Effector CD4-positive, alpha-beta T cell (primary cell): ENCODE measurements at regions not wholly inside any gene's neighbourhood (a gene's known extent, or its start where the extent isn't known, plus 50 kb on each side); places are given as distances from the start of the nearest gene placed in this dataset.

Source experiments
- DNase-seq: peaks from one replicate; pipeline ENCODE4 v3.0.0-alpha.2; 2020

DNA sequence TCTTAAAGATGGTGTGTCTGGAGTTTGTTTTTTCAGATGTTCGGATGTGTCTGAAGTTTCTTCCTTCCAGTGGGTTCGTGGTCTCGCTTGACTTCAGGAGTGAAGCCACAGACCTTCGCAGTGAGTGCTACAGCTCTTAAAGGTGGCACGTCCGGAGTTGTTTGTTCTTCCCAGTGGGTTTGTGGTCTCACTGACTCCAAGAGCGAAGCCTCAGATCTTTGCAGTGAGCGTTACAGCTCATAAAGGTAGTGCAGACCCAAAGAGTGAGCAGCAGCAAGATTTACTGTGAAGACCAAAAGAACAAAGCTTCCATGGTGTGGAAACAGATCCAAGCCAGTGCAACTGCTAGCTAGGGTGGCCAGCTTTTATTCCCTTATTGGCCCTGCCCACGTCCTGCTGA lies 1430.4 kb upstream of the B3GALT2 start:
- DNase-seq, result no peak

DNA sequence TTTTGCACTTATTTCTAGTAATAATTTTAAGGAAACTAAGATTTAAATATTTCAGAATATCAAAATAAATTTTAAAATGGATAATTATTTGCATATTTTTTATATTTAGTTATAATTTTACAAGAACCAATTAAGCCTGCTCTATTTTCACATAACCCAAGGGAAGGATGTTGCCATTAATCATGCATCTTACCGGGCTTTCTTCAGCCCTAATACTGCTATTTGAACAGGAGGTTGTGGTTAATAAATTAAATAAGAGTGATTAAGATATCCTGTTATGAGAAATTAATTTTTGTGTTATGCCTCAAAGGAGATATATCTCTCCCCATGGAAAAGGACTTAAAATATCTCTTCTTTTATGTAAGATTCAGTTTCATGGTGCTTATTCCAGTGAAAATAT lies 1415.8 kb upstream of the B3GALT2 start:
- no peak for DNase-seq

- no peak for DNase-seq
These were observed 1414.3 kb upstream of the B3GALT2 start for GRCh38 chr1:194600716-194601115.

GRCh38 chr1:194598098-194598497 lies 1411.7 kb upstream of the B3GALT2 start:
- DNase-seq, result no peak

- no peak for DNase-seq
These were observed 1399.9 kb upstream of the B3GALT2 start for GRCh38 chr1:194586302-194586701.

DNA sequence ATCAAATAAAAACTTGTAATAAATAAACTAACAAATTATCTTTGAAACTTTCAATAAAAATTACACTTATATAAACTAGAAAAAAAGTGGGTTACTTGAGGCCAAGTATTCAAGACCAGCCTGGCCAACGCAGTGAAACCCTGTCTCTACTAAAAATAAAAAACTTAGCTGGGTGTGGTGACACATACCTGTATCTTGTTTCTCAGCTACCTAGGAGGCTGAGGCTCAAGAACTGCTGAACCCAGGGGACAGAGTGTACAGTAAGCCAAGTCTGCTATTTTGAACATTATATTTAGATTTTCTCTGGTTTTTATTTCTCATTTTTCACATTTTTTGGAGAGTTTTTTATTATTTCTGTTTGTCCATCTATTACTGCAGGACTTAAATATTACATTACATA lies 1397.6 kb upstream of the B3GALT2 start:
- no peak for DNase-seq

- no peak for DNase-seq
These were observed 1384.1 kb upstream of the B3GALT2 start for GRCh38 chr1:194570476-194570875.

GRCh38 chr1:194568610-194569009 lies 1382.2 kb upstream of the B3GALT2 start:
- DNase-seq, result no peak

- no peak for DNase-seq
These were observed 1361.7 kb upstream of the B3GALT2 start for GRCh38 chr1:194548071-194548470.

DNA sequence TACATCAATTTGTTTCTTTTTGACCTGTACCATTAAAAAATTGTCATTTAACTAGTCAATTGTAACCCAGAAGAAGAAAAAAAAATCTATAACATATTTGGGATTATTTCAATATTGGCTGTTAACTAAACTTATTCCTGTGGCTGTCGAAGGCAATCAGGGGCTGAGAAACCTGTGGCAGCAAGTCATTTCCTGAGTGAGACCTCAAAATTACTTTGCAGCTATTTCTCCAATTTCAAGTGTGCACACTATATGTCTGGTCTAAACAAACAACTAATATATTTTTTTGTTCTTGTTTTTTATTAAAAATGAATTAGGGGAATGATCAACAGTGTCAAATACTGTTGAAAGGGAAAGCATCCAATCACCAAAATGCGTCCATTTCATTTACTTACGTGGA lies 1357.6 kb upstream of the B3GALT2 start:
- no peak for DNase-seq

GRCh38 chr1:194538453-194538852 lies 1352.0 kb upstream of the B3GALT2 start:
- no peak for DNase-seq

DNA sequence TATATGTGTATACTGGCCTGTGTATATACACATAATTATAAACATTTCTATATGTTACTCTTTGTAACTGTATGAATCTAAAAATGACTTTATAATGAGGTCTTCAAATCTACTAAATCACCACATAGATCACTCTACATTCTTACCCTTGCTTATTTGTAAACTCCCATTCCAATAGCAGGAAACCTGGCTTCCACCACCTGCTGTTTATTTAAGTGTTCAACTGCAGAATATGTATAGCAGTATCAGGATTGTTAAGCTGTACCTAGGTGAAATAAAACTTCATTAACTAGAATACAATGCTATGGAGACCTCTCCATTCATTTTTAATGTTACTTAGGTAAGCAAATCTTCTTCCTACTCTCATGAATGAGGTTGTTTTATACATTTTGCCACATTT lies 1351.1 kb upstream of the B3GALT2 start:
- no peak for DNase-seq

DNA sequence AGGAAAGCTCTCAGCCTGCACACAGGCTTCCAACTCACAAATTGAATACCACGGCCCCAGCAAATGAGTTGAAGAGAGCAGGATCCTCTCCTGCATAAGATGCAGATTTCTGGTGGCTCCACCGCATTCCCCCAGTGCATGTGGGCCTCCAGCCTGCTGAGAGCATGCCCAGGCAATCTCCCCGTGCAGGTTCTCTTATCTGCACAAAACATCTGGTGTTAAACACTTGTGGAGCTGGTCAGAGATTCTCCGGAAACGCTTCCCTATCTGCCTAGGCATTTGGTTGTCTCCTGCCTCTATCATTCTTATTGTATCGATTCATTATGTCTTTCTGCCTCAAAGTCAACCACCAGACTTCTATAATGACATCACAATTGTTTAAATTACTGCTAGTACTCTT lies 1349.0 kb upstream of the B3GALT2 start:
- no peak for DNase-seq

DNA sequence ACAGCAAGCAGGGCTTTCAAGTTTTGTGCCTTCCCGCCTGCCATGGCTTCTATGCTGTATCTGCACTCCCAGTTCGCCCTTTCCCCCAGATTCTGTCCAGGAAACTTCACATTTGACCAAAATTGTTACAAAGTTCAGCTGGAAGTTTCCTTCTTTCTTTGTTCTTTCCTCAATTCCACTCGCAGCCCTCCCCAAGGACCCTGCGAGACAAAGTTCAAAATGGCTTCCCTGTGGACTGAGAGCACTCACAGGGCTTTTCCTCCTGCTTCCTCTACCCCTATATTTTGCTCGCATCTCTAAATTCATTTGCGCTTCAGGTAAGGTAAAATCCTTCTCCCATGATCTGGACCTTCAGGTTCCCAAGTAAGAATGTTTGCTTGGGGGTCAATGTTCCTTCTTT lies 1348.4 kb upstream of the B3GALT2 start:
- no peak for DNase-seq

DNA sequence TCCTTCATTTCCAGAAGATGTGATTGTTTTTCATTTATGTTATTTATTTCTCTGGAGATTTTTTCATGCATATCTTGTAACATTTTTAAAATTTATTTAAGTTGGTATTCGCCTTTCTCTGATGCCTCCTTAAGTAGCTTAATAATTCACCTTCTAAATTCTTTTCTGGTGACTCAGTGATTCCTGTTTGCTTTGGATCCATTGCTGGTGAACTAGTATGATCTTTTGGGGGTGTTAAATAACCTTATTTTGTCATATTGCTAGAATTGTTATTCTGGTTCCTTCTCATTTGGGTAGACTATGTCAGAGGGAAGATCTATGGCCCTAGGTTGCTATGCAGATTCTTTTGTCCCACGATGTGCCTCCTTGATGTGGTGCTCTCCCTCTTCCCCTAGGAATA lies 1347.2 kb upstream of the B3GALT2 start:
- no peak for DNase-seq

GRCh38 chr1:194517567-194517966 lies 1331.2 kb upstream of the B3GALT2 start:
- no peak for DNase-seq

GRCh38 chr1:194515916-194516315 lies 1329.5 kb upstream of the B3GALT2 start:
- DNase-seq, result no peak

DNA sequence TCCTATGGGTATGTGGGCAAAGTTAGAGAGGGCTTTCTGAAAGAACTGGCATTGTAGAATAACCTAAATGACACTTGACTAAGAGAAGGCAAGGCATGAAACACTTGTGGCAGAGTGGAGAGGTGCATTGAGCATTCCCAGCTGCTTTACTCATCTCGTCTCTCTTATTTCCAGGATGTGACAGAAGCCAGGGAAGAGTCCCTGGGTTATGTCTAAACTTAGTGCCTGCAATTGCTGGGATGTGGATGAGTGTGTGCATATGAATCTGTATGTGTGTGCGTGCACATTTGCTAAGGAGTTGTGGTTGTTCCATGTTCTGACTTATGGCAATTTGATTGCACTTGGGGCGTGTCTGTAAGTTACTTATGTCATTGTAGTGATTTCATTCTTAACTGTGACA lies 1326.5 kb upstream of the B3GALT2 start:
- no peak for DNase-seq

DNA sequence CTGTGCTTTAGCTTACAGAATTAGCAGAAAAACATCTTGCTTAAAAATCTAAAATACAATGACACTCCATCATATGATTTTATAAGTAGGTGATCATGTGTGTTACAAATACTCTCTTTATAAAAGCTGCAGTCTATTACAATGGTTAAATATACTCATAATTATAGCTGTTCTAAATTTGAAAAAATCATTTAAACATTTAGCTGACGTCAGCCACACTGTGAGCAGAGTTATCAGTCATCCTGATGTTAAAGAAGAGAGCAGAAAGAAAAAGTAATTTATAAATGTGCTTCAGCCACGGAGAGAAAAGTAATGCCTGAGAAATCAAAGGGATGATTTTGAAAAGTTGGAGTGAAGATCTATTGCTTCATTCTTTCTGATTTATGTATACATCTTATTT lies 1325.9 kb upstream of the B3GALT2 start:
- no peak for DNase-seq

DNA sequence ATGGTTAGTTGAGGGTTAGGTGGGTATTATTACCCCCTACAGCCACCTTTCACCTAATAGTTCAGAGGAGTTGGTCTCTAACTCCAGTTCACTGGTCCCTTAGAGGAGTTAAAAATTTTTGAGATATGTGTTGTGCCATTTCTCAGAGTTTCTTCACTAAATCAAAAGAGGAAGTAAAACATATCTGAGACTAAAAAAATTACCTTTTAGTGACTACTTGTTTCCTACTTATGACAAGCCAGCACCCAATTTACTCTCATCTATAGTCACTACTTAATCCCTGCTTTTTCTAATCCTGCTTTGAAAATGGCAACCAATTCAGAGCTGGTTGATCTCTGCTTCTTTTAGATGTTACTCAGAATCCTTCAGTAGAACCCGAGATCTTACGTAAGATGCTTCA lies 1316.8 kb upstream of the B3GALT2 start:
- no peak for DNase-seq

DNA sequence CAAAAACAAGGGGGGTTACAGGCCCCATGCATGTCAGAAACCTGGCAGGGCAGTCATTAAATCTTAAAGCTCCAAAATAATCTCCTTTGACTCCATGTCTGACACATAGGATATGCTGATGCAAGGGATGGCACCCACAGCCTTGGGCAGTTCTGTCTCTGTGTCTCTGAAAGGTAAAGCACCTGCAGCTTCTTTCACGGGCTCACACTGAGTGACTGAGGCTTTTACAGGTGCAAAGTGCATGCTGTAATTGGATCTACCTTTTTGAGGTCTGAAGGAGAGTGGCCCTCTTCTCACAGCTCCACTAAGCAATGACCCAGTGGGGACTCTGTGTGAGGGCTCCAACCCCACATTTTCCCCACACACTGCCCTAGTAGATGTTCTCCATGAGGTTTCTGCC lies 1309.0 kb upstream of the B3GALT2 start:
- no peak for DNase-seq

DNA sequence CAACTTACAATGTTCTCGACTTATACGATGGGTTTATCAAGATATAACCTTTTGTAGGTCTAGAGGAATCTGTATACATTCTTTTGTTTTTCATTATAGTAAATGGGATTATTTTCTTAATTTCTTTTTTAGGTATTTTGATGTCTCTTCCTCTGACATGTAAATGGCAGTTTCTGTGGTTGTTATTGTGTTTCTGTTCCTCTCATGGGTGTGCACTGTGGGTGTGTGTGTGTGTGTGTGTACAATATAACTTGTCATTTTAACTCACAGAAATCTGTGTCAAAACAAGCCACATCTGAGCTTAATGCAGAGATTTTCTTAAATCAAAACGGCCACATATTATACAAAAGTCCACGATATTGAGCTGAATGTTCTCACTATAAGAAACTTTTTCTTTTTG lies 1300.8 kb upstream of the B3GALT2 start:
- DNase-seq, result no peak

DNA sequence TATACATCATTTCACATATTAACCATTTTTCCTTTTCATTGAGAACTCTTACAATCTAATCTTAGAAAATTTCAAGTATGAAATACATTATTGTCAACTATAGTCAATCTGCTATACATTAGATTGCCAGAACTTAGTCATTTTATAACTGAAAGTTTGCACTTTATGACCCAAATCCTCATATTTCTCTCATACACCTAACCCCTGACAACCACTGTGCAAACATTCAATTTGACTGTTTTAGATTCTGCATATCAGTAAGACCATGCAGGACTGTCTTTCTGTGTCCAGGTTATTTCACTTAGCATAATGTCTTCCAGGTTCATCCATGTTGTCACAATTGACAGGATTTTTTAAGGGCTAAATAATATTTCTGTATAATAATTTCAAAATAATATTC lies 1299.0 kb upstream of the B3GALT2 start:
- no peak for DNase-seq

DNA sequence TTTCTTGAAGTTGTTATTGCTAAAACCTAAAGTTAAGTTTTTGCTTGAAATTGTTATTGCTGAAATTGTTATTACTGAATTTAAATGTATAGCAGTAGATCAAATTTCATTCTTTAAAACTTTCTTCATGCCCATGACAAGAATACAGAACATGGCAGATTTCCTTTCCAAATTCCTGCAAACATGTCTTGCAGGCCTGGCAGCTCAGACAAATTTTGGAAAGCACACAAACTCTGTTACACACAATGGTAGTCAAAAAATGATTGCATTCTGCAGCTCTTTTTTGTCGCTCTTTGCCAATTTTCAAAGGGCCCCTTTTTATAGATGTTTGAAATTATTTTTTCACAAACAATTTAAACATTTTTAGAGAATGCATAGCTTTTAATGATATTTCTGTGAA lies 1292.3 kb upstream of the B3GALT2 start:
- no peak for DNase-seq

DNA sequence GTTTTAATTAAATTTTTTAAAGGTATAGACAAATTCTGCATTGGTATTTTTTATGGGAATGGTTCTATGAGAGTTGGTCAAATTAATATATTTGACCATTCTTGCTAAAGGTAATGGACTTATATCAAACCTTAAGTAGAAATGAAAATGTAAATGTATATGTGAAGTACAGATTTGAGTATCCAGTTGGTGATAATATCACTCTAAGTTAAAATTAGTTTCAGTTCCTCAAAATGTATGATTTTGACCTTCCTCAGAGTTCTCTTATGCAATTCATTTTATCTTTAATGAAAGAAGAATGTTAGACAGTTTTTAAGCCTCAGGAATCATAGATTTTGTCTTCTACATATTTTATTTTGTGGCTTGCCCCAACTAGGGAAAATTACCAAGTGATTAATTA lies 1291.5 kb upstream of the B3GALT2 start:
- DNase-seq, result no peak

- no peak for DNase-seq
These were observed 1290.5 kb upstream of the B3GALT2 start for GRCh38 chr1:194476872-194477271.
